A673 (cell line): ENCODE measurements at regions not wholly inside any gene's neighbourhood (a gene's known extent, or its start where the extent isn't known, plus 50 kb on each side); places are given as distances from the start of the nearest gene placed in this dataset.

Experiments used
- BruUV-seq: library from RNA; stranded (reverse); fragments of 400-500 nt; replicated peaks from 2 replicates; lab custom pipeline; 2021; lab: Mats Ljungman, UMichigan
- CTCF ChIA-PET: fragments of 300-600 bp; sonication (Branson Sonifier 250); formaldehyde crosslinking; loops from one replicate; lab custom pipeline; 2022; ENCODE audit warnings: antibody characterized with exemption; lab: Charles Lee
- POLR2A ChIA-PET: fragments of 300-600 bp; sonication (Branson Sonifier 250); formaldehyde crosslinking; loops from one replicate; lab custom pipeline; 2022; ENCODE audit warnings: antibody characterized with exemption; ENCODE audit not compliant: low non-redundant PET; lab: Charles Lee
- DNase-seq: peaks from one replicate; pipeline ENCODE4 v3.0.0-alpha.2; 2015; ENCODE audit warnings: low spot score
- H3K27ac ChIP-seq: fragments of 200-600 bp; sonication (generic); 2 replicates; pipeline ENCODE4 v1.5.1; 2016; ENCODE audit warnings: mixed run types, low read depth, mild to moderate bottlenecking, mixed read lengths, antibody characterized with exemption, low read length; ENCODE audit not compliant: poor library complexity, severe bottlenecking
- H3K27me3 ChIP-seq: fragments of 200-600 bp; sonication (generic); replicated peaks from 2 replicates; pipeline ENCODE4 v1.6.1; 2017; ENCODE audit warnings: mixed run types, low read depth, mild to moderate bottlenecking, mixed read lengths, antibody characterized with exemption, low read length; ENCODE audit not compliant: insufficient read depth, poor library complexity
- H3K36me3 ChIP-seq: fragments of 200-600 bp; sonication (generic); 2 replicates; pipeline ENCODE4 v1.6.1; 2016; ENCODE audit warnings: mixed run types, mild to moderate bottlenecking, mixed read lengths, antibody characterized with exemption, low read length; ENCODE audit not compliant: insufficient read depth, poor library complexity, severe bottlenecking
- H3K4me1 ChIP-seq: fragments of 200-600 bp; sonication (generic); 2 replicates; pipeline ENCODE4 v1.6.1; 2017; ENCODE audit warnings: mixed run types, mild to moderate bottlenecking, mixed read lengths, antibody characterized with exemption, low read length; ENCODE audit not compliant: insufficient read depth, poor library complexity, severe bottlenecking
- H3K4me3 ChIP-seq: fragments of 200-600 bp; sonication (generic); 2 replicates; pipeline ENCODE4 v1.5.1; 2016; ENCODE audit warnings: low read depth, mixed run types, mild to moderate bottlenecking, mixed read lengths, low read length; ENCODE audit not compliant: poor library complexity, severe bottlenecking
- H3K9me3 ChIP-seq: fragments of 200-600 bp; sonication (generic); 2 replicates; pipeline ENCODE4 v1.6.1; 2016; ENCODE audit warnings: mixed run types, low read depth, mild to moderate bottlenecking, mixed read lengths, antibody characterized with exemption, low read length; ENCODE audit not compliant: poor library complexity, severe bottlenecking
- CTCF ChIP-seq: fragments of 300-800, 200-600 bp; sonication (generic); conservative IDR thresholded peaks from 2 replicates; pipeline ENCODE4 v1.5.1; 2017; ENCODE audit warnings: low read depth, mild to moderate bottlenecking, antibody characterized with exemption, low read length, moderate library complexity, mixed read lengths
- EZH2 ChIP-seq: fragments of 200-600 bp; sonication (generic); IDR thresholded peaks from 2 replicates; pipeline ENCODE4 v1.6.1; 2017; ENCODE audit warnings: borderline replicate concordance, low read depth, mild to moderate bottlenecking, mixed read lengths, antibody characterized with exemption, low read length; ENCODE audit not compliant: poor library complexity, severe bottlenecking
- intact Hi-C: fragments of 100-400 bp; cut with micrococcal nuclease; formaldehyde crosslinking; loops from one replicate; pipeline ENCODE4 v1.10.0; 2022; ENCODE audit not compliant: unreplicated experiment

DNA sequence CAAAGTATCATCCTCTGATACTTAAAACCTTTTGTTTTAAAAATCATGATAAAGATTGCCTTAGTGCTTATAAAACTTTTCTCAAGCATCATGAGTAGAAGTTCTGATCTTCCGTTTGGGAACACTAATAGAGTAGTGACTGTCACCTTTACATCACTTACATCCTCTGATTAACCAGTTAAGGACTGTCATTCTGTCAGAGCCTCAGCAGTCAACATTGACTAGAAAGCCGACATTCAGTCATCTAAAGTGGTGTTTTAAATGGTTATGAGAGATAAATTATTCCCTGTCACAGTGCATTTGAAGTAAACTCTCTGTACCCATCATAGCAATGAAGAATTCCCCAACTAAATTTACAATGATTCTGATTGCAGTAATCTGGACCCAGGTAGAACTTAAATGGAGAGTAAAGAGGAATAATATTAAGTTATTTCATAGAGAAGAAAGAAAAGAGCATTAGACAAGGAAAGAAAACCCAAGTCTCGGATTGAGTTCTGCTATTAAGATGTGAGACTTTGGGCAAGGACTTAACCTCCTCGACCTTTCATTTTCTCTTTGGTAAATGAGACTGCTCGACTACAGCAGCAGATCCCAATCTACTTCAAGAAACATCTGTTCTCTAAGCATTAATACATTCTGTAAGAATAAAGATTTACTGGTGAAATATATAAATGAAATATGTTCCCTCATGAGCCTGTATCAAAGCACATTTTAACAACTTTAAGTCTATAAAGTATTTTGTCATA, 563.9 kb upstream of the LMO3 start:
- no peak overlapping the region for H3K4me3 ChIP-seq
- POLR2A ChIA-PET: no interaction called here
- intact Hi-C loops: loop anchor here (5.0 kb wide), 1 partner anchor 472 kb away; no protein-coding TSS in a partner anchor
- no peaks in the 10 kb centered on the region for H3K27me3 ChIP-seq
- H3K27ac ChIP-seq: no peak overlapping the region
- CTCF ChIA-PET: no interaction called here
- H3K36me3 ChIP-seq: no peaks in the 10 kb centered on the region
- H3K9me3 ChIP-seq: no peaks in the 10 kb centered on the region
- H3K4me1 ChIP-seq: no peaks in the 10 kb centered on the region
- BruUV-seq: no TSS peak
- DNase-seq: no peak
- no peak for TF ChIP-seq CTCF
- TF ChIP-seq EZH2: no peak

DNA sequence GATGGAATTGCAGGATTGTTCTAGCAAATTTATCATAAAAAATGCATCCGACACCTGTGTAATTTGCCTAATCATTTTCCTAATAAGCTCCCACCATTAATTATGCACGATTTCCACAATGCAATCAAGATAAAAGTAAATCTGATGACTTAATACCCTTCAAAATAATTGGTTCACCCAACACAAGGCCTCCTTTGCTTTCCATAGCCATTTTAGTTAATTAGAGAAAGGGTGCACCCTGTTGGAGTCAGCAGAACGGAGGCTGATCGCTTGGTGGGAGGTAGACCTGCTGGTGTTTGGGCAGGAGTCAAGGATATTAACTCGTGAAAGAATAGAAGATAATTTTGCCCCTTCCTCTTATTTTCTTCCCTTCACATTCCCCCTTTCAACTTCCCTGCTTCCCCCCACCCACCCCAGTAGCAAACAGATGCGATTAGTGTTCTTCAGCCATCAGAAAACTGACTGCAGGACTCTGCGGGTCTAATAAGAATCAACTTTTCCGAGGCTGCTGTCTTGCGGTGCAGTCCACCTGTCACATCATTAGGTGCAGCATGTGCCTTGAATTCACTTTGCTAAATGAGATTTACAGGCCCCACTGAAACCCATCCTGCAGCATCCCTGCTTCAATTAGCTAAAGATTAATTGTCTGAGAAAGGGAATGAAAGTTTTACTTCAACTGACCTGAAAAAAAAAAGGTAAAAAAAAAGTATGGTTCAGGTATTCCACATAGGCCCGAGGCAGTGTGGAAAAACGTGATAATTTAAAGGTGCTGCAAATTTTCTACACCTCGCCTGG, 553.7 kb upstream of the LMO3 start:
- CTCF ChIA-PET: no interaction called here

GRCh38 chr12:17158201-17158600, 552.2 kb upstream of the LMO3 start:
- no peak overlapping the region for H3K27ac ChIP-seq
- no peak for TF ChIP-seq EZH2
- TF ChIP-seq CTCF: no peak
- peaks cover 7% of the 10 kb centered on the region for H3K4me1 ChIP-seq
- H3K27me3 ChIP-seq: no peaks in the 10 kb centered on the region
- CTCF ChIA-PET: no interaction called here
- H3K4me3 ChIP-seq: no peak overlapping the region
- no peak for DNase-seq
- BruUV-seq: no TSS peak
- intact Hi-C loops: no loop called here
- H3K36me3 ChIP-seq: no peaks in the 10 kb centered on the region
- no peaks in the 10 kb centered on the region for H3K9me3 ChIP-seq
- POLR2A ChIA-PET: no interaction called here

More for the DNA sequence above, 553.7 kb upstream of the LMO3 start:
- Histone ChIP-seq H3K27me3 (no peaks in the 10 kb centered on the region), H3K4me3 (no peak overlapping the region), H3K9me3 (no peaks in the 10 kb centered on the region), H3K36me3 (no peaks in the 10 kb centered on the region), H3K4me1 (peaks cover 7% of the 10 kb centered on the region), H3K27ac (no peak overlapping the region)
- TF ChIP-seq CTCF (no peak), EZH2 (no peak)
- no TSS peak for BruUV-seq
- POLR2A ChIA-PET: no interaction called here
- no peak for DNase-seq
- intact Hi-C loops: no loop called here
